A549 (cell line): ENCODE measurements at regions not wholly inside any gene's neighbourhood (a gene's known extent, or its start where the extent isn't known, plus 50 kb on each side); places are given as distances from the start of the nearest gene placed in this dataset.
A peak's percentile ranks its signal among the peaks of the same experiment; 100 is the strongest.

Experiments
- CBX2 ChIP-seq: fragments of 200-600 bp; sonication (generic); IDR thresholded peaks from 2 replicates; pipeline ENCODE4 v1.6.1; 2016; ENCODE audit warnings: low read depth, mild to moderate bottlenecking, borderline replicate concordance
- CTCF ChIP-seq: fragments of >200 bp; sonication (Bioruptor Twin); formaldehyde crosslinking; IDR thresholded peaks from 3 replicates; pipeline ENCODE4 v1.5.1; 2016
- HOXA7 ChIP-seq: fragments of 250-450 bp; sonication (Bioruptor Pico); IDR thresholded peaks from 2 replicates; pipeline ENCODE4 v1.5.0; 2020; ENCODE audit warnings: mild to moderate bottlenecking, moderate library complexity
- ZSCAN20 ChIP-seq: fragments of 250-450 bp; sonication (Bioruptor Pico); IDR thresholded peaks from 2 replicates; pipeline ENCODE4 v1.8.0; 2022; ENCODE audit warnings: mild to moderate bottlenecking, moderate library complexity

DNA sequence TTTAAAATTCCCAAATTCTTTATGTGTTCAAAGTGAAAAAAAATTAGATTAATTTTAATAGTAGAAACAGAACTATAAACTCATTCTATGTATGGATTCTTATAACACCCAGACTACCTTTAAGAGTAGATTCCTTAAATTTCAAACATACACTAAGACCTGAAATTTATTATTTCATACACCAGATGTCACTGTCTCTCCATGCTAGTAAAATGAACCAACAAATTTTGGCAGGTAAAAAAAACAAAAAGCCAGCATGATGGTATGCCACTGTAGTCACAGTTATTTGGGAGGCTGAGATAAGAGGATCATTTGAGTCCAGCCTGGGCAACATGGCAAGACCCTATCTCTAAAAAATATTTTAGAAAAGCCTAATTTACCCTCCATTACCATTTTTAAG lies 461.3 kb upstream of the NAALADL2 start:
- TF ChIP-seq CTCF (0 out of 3 replicates have a peak, but pooled peaks have one; percentile 16), CBX2 (no peak), ZSCAN20 (CRISPR knock-in tag) (no peak), HOXA7 (CRISPR knock-in tag) (no peak)
